GM19438 (cell line): ENCODE measurements at regions not wholly inside any gene's neighbourhood (a gene's known extent, or its start where the extent isn't known, plus 50 kb on each side); places are given as distances from the start of the nearest gene placed in this dataset.
"Not testable (repeated sequence)": the region's sequence is repeated elsewhere in the genome, so short reads cannot be mapped to it uniquely, and the experiment has no call there.

Experiments
- ATAC-seq: cut with Tn5 transposase; IDR thresholded peaks from one replicate; pipeline ENCODE4 v1.9.1; 2021; ENCODE audit warnings: low read depth; ENCODE audit not compliant: unreplicated experiment

DNA sequence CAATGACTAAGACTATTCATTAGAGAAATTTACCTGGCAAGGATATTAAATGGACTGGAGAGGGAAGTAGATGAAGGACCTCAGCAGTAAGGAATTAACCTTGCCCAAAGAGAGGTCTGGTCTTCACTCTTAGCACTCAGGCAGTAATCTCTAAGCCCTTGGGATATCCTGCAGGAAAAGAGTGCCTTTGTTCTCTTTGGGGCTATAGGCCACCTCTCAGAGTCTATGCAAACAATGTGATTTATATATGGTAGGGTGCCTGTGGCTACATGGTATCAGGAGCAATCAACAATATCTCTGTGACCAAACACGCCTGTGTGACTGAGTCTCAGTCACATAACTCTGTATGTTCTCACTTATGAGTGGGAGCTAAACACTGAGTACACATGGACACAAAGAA, 154.7 kb upstream of the CDK1 start:
- ATAC-seq: no peak

DNA sequence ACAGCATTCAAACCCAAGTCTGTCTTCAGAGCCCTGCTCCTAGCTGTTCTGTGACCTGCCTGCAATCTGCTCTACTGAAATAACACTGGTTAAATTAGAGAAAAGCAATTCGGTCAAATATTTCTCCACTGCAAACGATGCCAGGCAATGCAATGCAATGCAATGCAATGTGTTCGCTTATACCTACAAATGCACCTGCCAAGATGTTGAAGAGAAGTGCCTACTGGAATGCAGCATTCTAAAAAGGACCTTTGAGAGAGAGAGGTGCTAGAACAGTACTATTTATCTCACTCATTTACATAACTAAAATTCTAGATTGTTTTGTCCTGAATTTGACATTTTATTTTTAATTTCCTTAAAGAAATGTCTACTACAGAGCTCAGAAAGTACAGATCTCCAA, 157.3 kb upstream of the CDK1 start:
- no peak for ATAC-seq

- ATAC-seq: no peak
Observed at GRCh38 chr10:60618861-60619260, 159.4 kb upstream of the CDK1 start.

GRCh38 chr10:60615541-60615940, 162.7 kb upstream of the CDK1 start:
- ATAC-seq: no peak

GRCh38 chr10:60614363-60614762, 163.9 kb upstream of the CDK1 start:
- no peak for ATAC-seq

DNA sequence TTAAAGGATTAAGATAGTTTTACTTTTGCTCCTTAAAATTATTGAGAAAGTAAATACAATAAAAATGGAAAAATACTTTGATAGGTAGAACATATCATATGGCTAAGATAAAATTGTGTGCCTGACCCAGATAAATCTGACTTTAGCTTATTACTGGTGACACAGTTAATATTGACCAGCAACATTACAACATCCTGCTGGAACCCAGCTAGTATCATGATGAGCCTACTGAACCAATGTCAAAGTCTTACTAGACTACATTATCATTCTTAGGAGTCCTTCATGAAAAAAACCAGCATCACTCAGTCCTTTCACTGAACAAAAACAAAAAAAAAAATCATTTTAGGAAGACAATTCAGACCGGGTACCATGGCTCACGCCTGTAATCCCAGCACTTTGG, 164.8 kb upstream of the CDK1 start:
- ATAC-seq: no peak

DNA sequence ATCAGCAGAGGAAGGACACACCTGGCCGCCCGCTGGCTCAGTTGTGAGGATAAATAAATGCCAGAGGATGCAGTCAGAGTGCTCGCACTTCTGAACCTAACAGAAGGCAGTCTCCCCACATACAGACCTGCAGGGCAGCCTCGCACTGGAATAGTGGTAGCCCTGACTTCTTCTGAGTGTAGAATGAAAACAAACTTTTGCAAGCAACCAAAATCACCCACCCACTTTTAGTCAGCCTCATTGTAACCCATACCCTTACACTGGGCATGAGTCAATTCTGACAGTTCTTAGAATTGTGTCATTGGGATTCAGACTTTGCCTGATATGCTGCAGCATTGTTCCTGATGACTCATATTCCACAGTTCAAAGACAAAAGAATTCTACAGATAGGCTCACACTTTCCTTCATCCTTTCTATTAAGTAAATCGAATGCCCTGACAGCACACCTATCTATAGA, 167.0 kb upstream of the CDK1 start:
- ATAC-seq: no peak

DNA sequence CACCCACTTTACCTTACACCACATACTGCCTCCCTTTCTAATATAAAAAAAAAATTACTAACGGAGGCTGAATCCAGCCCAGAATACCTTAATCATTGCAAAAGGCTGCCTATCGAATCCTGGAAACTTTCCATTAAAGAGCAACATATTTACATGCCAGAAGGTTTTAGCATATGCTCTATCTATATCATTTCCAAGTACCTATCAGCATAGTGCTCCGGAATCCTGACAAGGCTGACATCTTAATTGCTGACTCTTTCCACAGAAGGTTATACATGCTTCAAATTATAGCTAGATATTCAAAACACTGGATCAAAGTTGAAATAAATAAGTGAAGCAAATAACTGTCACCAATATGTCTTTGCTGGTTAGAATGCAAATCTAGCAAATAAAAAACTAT, 170.9 kb upstream of the CDK1 start:
- ATAC-seq: no peak

DNA sequence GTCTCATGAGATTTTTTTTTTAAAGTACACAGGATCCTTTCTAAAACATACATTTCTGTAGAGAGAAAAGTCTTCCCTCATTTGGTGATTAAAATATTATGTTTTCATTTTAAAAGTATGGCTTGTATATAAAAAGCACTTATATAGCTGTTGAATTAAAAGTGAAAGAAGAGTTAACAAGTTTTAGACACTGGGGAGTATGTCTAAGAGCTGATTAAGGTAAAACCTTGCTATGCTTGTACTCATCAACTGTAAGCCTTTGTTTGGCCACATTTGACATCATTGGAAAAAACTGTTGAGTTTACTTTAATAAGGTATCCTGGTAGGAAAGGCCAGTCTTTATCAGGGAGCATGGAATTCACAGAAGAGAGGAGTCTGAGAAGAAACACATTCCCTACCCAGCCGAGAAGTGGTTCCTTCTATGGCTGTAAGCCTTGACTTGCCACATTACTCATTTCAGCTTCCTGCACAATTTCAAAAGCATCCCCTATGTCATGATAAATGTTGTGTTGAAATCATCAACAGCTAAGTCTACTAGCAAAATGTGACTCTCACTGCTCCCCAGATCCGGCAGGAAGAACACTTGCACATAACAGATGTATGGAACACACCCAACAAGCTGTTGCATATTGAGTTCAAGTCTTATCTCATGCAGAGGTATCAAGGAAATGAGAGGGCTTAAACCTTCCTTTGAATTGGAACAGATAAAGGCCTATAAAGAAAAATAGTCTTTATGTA, 171.8 kb upstream of the CDK1 start:
- no peak for ATAC-seq

GRCh38 chr10:60605476-60605875, 172.8 kb upstream of the CDK1 start:
- ATAC-seq: no peak

GRCh38 chr10:60604342-60604741, 173.9 kb upstream of the CDK1 start:
- no peak for ATAC-seq

- ATAC-seq: no peak
Observed at GRCh38 chr10:60597513-60597912, 180.8 kb upstream of the CDK1 start.

GRCh38 chr10:60595852-60596251, 182.4 kb upstream of the CDK1 start:
- no peak for ATAC-seq

DNA sequence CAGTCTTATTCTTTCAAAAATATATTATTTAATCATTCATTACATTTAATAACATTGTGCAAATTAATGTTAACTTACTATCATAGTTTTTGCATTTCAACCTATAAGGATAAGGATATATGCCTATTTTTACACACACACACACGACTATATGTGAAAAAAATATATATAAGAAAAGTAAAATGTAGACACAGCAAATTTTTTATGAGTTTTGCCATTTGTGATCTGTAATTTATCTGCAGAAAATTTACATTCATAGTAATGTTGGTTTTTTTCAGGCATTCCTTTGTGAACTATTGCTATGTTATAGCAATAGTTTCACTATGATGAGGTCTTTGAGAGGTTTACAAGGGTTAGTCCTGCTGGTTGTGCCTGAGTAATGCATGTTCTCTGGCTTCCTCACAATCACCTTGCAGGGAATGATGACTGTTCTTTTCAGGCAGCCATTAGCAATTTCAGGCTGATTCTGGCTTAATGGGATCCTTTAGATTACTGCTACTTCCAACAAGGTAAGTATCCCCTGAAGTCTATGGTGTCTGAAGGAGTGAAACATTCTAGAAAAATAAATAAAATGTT, 183.7 kb upstream of the CDK1 start:
- ATAC-seq: no peak

GRCh38 chr10:60591119-60591518, 187.2 kb upstream of the CDK1 start:
- no peak for ATAC-seq

DNA sequence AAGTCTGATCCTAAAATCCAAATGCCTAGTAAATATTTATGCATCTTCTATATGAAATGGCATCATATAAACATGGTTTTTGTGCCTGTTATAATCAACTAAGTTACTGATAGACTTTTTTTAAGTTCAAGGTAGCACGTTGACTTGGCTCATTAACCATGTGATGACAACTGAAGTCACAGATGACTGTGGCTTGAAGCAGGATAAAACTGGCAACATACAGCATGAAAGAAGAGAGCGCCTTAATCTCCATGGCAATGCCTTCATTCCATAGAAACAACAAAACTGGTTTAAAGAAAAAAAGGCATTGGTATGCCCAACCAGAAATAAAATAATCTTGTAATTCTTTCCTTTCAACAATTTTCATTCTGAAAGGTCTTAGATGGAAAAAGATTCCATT, 188.9 kb upstream of the CDK1 start:
- no peak for ATAC-seq

DNA sequence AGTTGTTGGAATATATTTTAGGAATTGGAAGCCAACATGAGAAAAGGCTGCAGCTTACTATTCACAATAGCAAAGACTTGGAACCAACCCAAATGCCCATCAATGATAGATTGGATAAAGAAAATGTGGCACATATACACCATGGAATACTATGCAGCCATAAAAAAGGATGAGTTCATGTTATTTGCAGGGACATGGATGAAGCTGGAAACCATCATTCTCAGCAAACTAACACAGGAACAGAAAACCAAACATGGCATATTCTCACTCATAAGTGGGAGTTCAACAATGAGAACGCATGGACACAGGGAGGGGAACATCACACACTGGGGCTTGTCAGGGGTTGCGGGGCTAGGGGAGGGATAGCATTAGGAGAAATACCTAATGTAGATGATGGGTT, 192.1 kb upstream of the ANK3 start:
- ATAC-seq: not testable (repeated sequence)

DNA sequence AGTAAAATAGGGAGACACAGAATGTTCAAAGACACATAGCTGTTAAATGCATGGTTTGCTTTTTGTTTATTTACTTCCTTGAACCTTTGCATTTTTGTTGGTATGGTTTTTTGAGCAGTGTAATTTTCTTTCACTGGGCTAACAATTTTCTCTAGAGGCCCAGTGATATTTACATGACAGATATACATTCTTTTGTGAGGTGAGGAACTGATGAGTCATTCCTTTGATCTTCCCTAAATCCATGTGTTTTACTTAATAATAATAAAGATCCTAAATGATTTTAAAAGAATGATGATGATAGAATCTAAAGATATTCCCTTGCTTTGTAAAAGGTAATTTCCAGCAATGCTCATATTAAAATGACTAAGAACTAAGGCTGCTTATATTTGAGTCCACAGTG, 188.5 kb upstream of the ANK3 start:
- no peak for ATAC-seq

GRCh38 chr10:60576130-60577069, 186.7 kb upstream of the ANK3 start:
- ATAC-seq: no peak

DNA sequence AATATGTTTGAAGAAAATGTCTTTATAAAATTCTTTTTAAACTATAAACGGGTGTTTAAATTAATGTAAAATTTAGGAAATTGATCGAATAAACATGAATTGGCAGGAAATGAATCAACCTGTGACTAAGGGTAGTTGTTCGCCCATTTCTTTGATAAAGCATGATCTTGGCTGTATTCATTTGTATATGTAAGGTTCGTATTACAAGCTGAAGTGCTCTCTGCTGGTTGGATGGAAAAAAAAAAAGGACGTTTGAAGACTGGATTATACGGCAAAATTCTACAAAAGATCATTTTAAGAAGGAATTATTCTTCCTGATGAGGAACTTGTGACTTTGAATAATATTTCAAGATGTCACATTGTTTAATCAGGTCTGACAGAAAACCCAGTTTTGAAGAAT, 185.4 kb upstream of the ANK3 start:
- ATAC-seq: no peak

DNA sequence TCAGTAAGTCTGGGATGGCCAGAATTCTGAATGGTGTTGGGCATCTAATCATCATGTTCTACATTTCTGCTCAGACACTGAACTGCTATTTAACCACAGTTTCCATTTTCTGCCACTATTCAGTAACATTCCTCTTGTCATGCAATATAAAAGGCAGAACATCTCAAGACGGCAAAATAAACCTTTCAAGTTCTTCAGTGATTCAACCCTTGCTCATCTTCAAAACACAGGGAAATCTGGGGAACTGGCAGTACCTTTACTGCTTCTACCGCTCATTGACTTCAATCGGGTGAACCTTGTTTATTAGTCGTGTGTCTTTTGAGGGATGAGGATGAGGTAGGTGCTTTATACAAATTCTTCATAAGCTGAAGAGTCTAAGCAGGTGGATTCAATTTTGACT, 184.7 kb upstream of the ANK3 start:
- no peak for ATAC-seq
